Stimulated activated CD8-positive, alpha-beta memory T cell treated with anti-CD3 and anti-CD28 coated beads, Interleukin-4, amount 100 ng/mL, for 4 hours (primary cell): ENCODE measurements at regions not wholly inside any gene's neighbourhood (a gene's known extent, or its start where the extent isn't known, plus 50 kb on each side); places are given as distances from the start of the nearest gene placed in this dataset.

Source experiments
- DNase-seq, 2 donors: peaks; one replicate each; pipeline ENCODE4 v3.0.0-alpha.2; 2020; ENCODE audit warnings: low read depth in 2 of 2, low spot score in 1 of 2

DNA sequence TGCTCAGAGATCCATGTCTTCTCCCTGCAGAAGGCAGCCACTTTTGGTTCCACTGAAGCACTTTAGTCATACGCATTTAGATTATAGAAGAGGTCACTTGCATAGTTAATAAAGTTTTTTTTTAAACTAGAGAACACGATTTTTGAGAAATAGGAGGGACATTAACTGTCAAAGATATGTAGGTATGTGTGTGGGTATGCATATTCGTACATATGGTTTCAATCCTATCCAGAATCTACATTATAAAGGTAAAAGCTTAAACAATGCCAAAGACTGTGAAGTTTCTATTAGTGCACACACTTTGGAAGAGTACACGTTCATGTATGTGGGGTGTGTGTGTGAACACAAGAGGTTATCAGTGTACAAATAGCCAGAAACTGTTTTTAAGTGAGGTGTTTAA lies 103.2 kb downstream of the BTBD3 start:
- no peak for DNase-seq

GRCh38 chr20:12022126-12022525 lies 104.4 kb downstream of the BTBD3 start:
- DNase-seq = no peak

DNA sequence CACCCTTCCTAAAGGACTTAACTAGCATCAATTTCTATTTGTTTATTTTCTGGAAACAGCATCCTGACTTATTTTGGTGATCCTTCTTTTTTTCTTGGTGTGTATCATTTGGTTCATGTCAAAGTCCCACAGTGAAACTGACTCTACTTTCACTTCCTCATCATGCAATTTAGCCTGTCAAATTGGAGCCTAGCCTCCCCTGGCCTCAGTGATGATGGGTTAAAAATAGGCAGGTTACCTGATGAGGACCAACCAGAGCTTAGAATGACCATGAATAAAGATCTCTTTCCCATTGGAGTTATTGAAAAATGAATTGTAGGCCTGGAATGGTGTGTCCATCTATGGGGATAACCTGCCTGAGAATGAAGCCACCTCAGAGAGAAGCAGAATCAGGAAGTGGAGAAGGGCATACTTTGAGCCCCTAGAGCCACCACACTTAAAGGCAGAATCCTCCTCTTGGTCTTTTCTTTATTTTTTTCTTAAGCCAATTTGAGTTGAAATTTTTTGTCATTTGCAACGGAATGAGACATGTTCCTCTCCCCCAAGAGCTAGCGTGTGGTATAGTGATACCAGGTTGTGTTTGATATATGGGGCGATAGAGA lies 105.6 kb downstream of the BTBD3 start:
- no peak for DNase-seq

GRCh38 chr20:12028771-12029170 lies 111.1 kb downstream of the BTBD3 start:
- no peak for DNase-seq

DNA sequence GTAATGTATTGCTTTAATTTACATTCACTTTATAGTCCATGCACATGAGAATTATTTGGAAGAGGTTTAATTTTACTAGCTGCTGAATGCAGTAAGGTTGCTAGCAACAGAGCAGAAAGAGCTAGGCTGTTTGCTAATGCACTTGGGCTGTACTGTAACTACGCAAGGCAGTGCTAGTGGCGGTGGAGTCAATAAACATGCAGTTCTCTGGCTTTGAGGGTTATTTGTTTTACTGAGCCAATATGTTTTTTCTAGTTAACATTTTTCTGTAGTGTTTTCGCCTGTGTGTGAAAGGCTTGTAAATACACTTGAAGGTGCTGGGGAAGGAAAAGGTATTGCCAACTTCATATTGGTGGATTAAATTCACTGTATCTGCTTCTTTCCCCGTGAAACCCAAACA lies 112.8 kb downstream of the BTBD3 start:
- DNase-seq = no peak

GRCh38 chr20:12036142-12036541 lies 118.4 kb downstream of the BTBD3 start:
- no peak for DNase-seq

- DNase-seq = no peak
Measured at GRCh38 chr20:12037521-12037920, 119.8 kb downstream of the BTBD3 start.

- DNase-seq = no peak
Measured at GRCh38 chr20:12040261-12040660, 122.6 kb downstream of the BTBD3 start.

DNA sequence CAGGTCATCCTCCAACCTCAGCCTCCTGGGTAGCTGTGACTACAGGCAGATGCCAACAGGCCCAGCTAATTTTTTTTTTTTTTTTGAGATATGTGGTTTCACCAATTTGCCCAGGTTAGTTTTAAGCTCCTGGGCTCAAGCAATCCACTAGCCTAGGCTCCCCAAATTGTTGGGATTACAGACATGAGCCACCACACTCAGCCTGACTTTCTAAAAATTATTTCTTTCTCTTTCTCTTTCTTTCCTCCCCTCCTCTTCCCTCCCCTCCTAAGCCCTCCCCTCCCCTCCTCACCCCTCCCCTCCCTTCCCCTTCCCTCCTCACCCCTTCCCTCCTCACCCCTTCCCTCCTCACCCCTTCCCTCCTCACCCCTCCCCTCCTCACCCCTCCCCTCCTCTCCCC lies 127.3 kb downstream of the BTBD3 start:
- no peak for DNase-seq

DNA sequence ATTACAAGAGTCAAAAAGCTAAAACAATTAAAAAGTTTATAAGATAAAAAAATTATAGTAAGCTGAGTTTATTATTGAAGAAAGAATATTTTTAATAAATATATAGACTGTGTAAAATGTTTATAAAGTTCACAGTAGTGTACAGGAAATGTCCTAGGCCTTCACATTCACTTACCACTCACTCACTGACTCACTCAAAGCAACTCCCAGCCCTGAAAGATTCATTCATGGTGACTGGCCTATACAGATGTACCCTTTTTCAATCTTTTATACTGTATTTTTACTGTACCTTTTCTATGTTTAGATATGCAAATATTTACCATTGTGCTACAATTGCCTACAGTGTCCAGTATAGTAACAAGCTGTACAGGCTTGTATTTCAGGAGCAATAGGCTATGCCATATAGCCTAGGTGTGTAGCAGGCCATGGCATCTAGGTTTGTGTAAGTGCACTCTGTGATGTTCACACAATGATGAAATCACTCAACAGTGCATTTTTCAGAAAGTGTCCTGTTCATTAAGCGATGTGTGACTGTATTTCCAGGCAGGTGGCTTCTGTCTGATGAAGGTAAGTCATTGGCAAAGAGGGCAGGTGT lies 130.2 kb downstream of the BTBD3 start:
- no peak for DNase-seq

DNA sequence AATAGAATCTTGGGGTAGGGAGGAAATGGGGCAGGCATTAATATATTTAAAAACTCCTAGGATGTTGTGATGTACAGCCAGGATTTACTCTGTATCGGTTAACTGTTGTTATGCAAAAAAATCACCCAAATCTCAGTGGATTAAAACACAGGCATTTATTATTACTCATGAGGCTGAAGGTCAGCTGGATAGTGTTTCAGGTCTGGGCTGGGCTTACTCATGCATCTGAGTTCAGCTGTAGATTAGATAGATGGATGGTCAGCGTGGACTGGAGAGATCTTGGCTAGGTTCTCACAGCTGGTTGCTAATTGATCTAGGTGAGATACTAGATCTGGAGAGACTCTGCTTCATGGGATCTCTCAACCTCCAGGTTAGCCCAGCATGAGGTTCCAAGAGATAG lies 131.4 kb downstream of the BTBD3 start:
- DNase-seq = no peak

GRCh38 chr20:12051206-12052163 lies 133.8 kb downstream of the BTBD3 start:
- no peak for DNase-seq

GRCh38 chr20:12053353-12053752 lies 135.7 kb downstream of the BTBD3 start:
- no peak for DNase-seq

DNA sequence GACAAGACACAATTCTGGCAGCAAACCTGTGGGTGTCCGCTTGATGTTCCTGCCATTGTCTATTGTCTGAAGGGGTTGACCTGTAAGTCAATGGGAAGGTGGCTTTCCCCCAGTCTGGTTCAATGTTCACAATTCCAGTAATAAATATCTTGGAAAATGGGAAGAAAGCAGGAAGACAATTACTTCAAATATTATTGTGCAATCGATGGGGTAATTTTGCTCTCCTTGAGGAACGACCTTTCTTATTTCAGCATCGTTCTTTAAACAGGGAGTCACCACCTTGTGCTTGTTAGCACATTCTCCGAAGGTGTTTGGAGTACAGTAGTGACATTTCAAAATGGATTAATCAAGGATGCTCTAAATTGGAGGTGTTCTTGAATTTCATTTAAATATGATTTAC lies 136.9 kb downstream of the BTBD3 start:
- no peak for DNase-seq

DNA sequence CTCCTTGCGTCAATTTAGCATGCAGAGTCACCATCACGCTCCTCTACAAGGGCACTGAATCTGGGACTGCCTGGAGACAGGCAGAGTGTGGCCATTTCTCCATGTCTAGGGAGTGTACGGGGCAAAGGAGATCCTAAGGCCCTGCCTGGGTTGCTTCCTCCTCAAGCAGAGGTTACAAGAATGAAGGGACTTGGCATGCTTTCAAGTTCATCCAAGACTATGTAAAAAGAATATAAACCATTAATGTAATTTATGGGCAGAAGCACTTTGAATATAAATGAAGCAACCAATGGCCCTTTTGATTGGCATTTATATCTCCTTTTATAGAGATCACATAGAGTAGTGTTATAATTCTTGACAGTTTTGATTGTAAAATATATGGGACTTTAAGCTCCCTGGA lies 137.5 kb downstream of the BTBD3 start:
- no peak for DNase-seq

DNA sequence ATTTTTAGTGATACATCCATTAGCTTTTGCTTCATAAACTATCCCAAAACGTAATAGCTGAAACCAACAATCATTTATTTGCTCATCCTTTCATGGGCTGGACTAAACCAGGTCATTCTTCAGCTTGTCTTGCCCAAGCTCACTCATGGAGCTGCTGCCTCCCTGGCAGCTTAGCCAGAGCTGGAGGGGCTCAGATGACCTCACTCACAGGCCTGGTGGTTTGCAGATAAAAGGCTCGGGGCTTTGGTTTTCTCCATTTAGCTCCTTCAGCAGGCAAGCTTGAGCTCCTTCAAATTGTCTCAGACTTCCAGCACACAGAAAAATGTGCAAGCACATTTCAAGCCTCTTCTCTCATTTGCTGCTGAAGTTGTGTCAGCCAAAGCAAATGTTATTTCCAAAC lies 139.1 kb downstream of the BTBD3 start:
- no peak for DNase-seq

DNA sequence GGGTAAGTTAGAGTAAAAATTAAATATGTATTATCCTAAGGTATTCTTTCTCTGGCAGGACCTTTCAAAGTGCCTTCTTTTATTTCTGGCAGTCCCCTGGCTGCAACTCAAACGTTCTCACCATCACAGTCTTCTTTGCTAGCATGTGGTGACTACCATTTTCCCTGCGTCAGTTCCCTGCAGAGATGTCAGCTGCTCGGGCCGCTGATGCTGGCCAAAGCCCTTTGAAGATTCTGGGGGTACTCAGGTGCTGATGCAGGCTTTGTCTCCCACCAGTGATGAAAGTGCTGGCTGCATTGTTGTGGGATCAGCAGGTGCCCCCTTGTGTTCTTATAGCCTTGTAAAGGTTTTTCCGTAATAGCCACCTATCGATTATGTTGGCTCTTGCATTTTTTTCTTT lies 140.1 kb downstream of the BTBD3 start:
- no peak for DNase-seq

DNA sequence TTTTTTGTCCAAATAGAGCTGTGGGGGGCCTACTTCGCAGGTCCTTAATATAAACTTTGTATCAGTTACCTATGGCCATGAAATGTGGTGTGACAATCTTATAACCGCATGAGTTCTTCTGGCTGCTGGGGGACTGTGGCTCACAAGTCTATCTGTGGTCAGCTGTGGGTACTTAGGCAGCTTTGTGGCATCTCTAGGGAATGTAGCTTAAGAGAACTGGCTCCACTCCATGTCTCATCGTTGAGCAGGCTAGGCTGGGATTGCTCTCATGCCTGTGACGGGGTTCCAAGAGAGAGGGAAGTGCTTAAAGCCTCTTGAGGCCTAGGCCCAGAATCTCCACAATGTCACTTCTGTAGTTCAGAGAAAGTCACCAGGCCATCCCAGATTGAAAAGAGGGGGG lies 140.5 kb downstream of the BTBD3 start:
- DNase-seq = no peak

DNA sequence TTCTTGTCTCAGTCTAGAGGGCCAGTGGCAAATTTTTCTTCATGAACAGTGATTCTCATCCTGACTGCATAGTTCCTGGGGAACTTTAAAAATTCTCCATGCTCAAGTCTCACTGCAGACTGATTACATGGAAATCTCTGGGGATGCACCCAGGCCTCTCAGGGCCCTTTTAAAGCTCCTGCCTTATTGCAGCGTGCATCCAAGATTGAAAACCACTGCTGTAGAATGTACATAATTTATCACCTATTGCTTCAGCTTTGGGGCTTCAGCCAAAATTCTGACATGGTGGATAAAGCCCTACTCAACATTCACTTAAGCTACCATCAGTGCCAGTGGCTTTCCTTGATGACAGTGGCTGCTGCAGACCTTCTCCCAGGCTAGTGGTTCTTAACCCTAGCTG lies 143.8 kb downstream of the BTBD3 start:
- DNase-seq = no peak

- DNase-seq = no peak
Measured at GRCh38 chr20:12063106-12063684, 145.5 kb downstream of the BTBD3 start.

DNA sequence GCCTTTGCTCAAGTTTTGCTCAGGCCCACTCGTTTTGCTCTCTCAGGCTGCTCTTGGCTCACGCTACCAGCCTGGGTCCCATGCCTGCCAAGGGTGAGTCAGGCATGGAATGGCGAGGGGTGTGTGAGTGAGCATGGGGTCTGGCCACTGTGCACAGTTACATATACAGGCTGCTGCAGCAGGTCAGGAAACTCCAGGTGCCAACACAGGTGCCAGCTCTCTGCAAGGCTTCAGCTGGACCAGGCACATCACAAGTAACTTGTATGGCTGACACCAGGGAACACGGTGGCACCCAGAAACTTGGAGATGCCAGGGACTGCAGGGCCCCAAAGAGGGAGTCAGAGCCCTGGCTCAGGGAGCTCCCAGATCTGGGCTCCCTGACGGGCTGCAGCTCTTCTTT lies 146.8 kb downstream of the BTBD3 start:
- DNase-seq = no peak

DNA sequence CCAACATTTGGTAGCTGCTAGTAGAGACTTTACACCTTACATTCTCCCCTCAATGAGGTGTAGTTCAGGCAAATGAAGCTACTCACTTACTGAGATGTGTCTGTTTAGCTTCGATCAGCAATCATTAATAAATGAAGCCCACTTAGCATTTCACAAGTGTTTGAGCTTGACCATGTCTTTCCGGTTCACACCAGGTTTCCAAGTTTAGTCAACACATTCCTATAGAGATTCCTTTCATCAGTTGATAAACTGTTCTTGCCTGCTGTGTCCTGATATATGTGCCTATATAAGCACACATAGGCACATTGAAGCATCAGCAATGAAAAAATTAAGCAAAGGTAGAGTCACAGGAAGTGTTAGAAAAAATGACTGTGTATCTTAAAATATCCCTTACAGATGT lies 150.0 kb downstream of the BTBD3 start:
- no peak for DNase-seq
